Loucy (cell line): ENCODE measurements at regions not wholly inside any gene's neighbourhood (a gene's known extent, or its start where the extent isn't known, plus 50 kb on each side); places are given as distances from the start of the nearest gene placed in this dataset.

ENCODE experiments used
- EZH2phosphoT487 ChIP-seq: fragments of 200-600 bp; IDR thresholded peaks from 2 replicates; pipeline ENCODE4 v1.6.1; 2018; ENCODE audit warnings: antibody characterized with exemption, mild to moderate bottlenecking, moderate library complexity, borderline replicate concordance
- TF ChIP-seq, protein P1 (sequence below): fragments of 200-600 bp; sonication (generic); conservative IDR thresholded peaks from 2 replicates; pipeline ENCODE4 v1.5.1; 2014; ENCODE audit warnings: mild to moderate bottlenecking, antibody characterized with exemption, low read length

DNA sequence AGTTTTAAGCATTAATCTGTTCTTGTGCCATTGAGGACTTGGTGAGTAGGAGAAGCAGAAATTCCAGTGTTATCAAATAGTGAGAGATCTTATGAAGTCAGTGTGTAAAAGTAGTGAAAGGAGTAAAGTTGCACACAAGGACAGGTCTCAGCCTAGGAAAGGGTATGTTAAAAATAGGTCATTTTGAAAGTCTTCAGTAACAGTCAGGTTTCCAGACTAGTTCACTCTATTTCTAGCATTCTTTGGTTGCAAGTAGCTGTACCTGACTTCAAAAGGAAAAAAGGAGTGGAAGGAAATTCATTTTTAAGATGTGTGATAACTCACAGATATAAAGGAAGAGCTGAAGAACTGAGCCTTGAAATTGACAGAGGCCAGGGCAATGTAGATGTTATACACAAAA is 250.1 kb upstream of the SATB1 start:
- TF ChIP-seq, protein P1, sequence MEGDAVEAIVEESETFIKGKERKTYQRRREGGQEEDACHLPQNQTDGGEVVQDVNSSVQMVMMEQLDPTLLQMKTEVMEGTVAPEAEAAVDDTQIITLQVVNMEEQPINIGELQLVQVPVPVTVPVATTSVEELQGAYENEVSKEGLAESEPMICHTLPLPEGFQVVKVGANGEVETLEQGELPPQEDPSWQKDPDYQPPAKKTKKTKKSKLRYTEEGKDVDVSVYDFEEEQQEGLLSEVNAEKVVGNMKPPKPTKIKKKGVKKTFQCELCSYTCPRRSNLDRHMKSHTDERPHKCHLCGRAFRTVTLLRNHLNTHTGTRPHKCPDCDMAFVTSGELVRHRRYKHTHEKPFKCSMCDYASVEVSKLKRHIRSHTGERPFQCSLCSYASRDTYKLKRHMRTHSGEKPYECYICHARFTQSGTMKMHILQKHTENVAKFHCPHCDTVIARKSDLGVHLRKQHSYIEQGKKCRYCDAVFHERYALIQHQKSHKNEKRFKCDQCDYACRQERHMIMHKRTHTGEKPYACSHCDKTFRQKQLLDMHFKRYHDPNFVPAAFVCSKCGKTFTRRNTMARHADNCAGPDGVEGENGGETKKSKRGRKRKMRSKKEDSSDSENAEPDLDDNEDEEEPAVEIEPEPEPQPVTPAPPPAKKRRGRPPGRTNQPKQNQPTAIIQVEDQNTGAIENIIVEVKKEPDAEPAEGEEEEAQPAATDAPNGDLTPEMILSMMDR = no peak
- TF ChIP-seq EZH2phosphoT487 = no peak
